GM12892 (cell line): ENCODE measurements at regions not wholly inside any gene's neighbourhood (a gene's known extent, or its start where the extent isn't known, plus 50 kb on each side); places are given as distances from the start of the nearest gene placed in this dataset.

Source experiments
- DNase-seq: peaks from one replicate; pipeline ENCODE4 v3.0.0; 2011; ENCODE audit not compliant: insufficient read length
- FAIRE-seq: peaks from 2 replicates; lab custom pipeline; 2011; peaks lifted over from hg19 to GRCh38; lab: Jason Lieb, UNC
- POLR2A ChIP-seq: IDR thresholded peaks from 2 replicates; pipeline ENCODE4 v1.6.1; 2011; ENCODE audit warnings: low read depth, low read length, control low read depth
- POLR2AphosphoS5 ChIP-seq: IDR thresholded peaks from 2 replicates; pipeline ENCODE4 v1.6.1; 2011; ENCODE audit warnings: low read depth, low read length, control low read depth
- TAF1 ChIP-seq: IDR thresholded peaks from 2 replicates; pipeline ENCODE4 v1.6.1; 2011; ENCODE audit warnings: low read depth, mild to moderate bottlenecking, control low read depth, low read length, borderline replicate concordance

DNA sequence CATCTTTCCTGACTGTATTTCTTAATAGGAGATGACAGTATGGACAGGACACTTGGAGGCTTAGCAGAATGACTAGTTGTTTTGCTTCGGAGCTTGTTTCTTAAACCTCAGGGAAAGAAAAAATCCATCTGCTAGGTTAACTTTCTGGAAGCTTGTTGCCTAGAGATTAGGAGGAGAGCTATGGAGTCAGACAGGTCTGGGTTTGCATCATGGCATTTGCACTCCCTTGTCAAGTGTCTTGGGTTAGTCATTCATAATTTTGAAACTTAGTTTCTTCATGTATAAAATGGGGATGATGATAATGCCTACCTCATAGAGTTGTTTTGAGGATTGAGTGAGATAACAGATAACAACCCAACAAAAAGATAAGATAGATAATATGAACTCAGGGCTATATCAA is 231.5 kb downstream of the STK31 start:
- TF ChIP-seq POLR2AphosphoS5 (no peak), POLR2A (no peak), TAF1 (no peak)
- FAIRE-seq (no peak), DNase-seq (no peak)

- no peak for FAIRE-seq
- TF ChIP-seq POLR2AphosphoS5 (no peak), POLR2A (no peak), TAF1 (no peak)
- DNase-seq = no peak
These were observed 232.0 kb downstream of the STK31 start for GRCh38 chr7:23942032-23942431.

DNA sequence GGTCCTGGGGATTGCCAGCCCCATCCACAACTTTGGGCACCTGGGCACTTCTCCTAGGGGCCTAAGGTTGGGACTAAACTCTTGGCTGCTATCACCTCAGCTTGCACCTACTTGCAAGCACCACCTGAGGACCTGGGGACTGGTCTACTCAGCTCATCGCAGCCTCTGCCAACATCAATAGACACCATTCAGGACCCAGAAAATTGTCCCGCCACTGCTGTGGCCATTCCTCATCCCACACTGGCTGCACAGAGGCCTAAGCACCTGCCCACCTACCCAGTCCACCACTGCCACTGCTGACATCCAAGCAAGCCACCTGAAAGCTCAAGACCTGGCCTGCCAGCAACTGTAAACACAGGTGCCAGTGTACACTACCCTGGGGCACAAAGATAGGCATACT is 234.1 kb downstream of the STK31 start:
- FAIRE-seq (no peak), DNase-seq (no peak)
- TF ChIP-seq POLR2A = no peak
- no peak for TF ChIP-seq TAF1
- TF ChIP-seq POLR2AphosphoS5 = no peak

- TF ChIP-seq POLR2AphosphoS5 (no peak), TAF1 (no peak), POLR2A (no peak)
- DNase-seq (no peak), FAIRE-seq (no peak)
These were observed 235.5 kb downstream of the STK31 start for GRCh38 chr7:23945472-23945871.

GRCh38 chr7:23955145-23955544 is 245.1 kb downstream of the STK31 start:
- FAIRE-seq (peak; percentile 42), DNase-seq (no peak)
- TF ChIP-seq POLR2A (no peak), POLR2AphosphoS5 (no peak), TAF1 (no peak)

DNA sequence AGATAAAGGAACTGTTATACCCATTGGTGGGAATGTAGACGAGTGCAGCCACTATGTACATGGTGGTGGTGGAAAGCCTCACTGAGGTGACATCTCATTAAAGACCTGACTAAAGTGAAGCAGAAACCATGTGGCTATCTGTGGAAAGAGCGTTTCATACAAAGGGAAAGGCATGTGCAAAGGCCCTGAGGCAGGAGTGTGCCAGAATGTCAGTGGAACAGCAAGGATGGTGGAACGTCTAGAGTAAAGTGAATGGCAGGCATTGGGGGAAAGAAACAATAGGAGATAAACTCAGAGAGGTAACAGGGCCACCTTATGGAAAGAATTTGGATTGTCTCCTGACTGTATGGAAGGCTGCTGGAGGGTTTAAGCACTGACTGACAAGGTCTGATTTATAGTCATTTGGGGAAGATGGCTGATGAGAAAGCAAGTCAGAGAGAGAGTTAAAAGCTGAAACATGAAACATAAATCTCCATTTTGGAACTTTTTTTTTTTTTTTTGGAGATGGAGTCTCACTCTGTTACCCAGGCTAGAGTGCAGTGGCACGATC is 245.7 kb downstream of the STK31 start:
- DNase-seq = no peak
- no peak for FAIRE-seq
- TF ChIP-seq POLR2AphosphoS5 (no peak), POLR2A (no peak), TAF1 (no peak)

DNA sequence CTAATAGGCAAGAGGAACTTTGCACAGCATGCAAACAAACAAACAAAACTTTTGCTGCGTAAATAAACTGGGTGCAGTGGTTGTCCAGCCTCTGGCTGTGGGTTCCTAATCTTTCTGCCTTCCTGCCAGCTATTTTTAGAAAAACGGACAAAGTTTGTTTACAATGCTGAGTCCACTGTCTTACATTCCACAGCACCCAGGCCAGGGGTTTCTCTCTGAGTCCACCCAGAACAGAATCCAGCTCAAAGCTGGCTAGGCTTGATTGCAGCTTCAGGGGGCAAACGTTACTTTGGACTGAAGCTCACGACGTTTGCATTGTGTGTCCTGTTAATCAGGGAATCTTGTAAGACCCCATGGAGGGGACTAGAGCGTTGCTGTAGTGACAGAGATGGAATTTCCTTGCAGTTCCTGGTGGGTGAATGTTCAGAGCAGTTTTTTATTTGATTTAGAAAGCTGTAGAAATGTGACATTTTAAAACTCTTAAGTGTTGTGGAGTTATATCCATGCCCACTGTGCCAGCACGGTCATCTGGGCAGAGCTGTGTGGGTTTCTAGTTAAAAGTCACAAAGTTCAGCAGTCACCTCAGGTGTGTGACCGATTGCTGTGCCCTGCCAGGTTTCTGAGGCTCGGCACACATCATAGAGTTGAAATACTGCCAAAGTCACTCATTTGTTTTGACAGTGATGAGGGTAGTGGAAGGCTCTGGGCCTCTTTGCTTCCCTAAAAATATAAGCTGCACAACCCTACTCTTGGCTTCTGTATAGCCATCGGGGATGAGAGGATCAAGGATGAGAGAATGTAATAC is 247.0 kb downstream of the STK31 start:
- TF ChIP-seq POLR2AphosphoS5 (no peak), POLR2A (no peak), TAF1 (no peak)
- DNase-seq (no peak), FAIRE-seq (no peak)

DNA sequence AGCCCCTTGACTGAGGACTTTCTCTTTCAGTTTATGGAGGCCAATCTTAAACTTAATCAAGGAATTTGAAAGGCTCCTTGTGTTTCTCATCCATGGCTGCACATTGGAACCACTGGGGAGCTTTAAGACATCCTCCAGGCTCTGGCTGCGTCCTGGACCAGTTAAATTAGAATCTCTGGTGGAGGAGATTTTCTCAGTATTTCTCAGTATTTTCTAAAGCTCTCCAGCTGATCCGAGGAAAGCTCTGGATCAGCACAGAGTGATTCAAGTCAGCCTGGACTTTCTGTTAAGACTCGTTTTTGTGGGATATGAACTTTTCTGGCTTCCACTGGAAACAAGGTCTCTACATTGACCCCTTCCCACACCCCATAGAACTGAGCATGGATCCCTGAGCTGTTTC is 249.8 kb downstream of the STK31 start:
- no peak for TF ChIP-seq POLR2A
- TF ChIP-seq TAF1 = no peak
- TF ChIP-seq POLR2AphosphoS5 = no peak
- DNase-seq (no peak), FAIRE-seq (no peak)

- no peak for TF ChIP-seq TAF1
- FAIRE-seq (no peak), DNase-seq (no peak)
These were observed 250.3 kb downstream of the STK31 start for GRCh38 chr7:23960361-23960760.

GRCh38 chr7:23963461-23964165 is 253.6 kb downstream of the STK31 start:
- no peak for DNase-seq
- FAIRE-seq = no peak
- TF ChIP-seq TAF1 (no peak), POLR2A (no peak), POLR2AphosphoS5 (no peak)

- FAIRE-seq = no peak
- DNase-seq = no peak
- TF ChIP-seq TAF1 (no peak), POLR2A (no peak), POLR2AphosphoS5 (no peak)
These were observed 254.7 kb downstream of the STK31 start for GRCh38 chr7:23964715-23965114.

- DNase-seq (no peak), FAIRE-seq (no peak)
- TF ChIP-seq POLR2A = no peak
- TF ChIP-seq TAF1 = no peak
- TF ChIP-seq POLR2AphosphoS5 = no peak
These were observed 255.3 kb downstream of the STK31 start for GRCh38 chr7:23965296-23965695.
